ENCODE measurements at regions not wholly inside any gene's neighbourhood (a gene's known extent, or its start where the extent isn't known, plus 50 kb on each side); places are given as distances from the start of the nearest gene placed in this dataset.

- DNase-seq, result no peak
- CTCF ChIA-PET, result no interaction called here
- H3K4me1 Mint-ChIP-seq, result no peaks in the 10 kb centered on the region
- H3K36me3 Mint-ChIP-seq, result no peaks in the 10 kb centered on the region
- H3K27me3 Mint-ChIP-seq, result peaks cover 4% of the 10 kb centered on the region
- H3K4me3 Mint-ChIP-seq, result no peak overlapping the region
- no peak overlapping the region for H3K27ac Mint-ChIP-seq
- peaks cover 18% of the 10 kb centered on the region for H3K9me3 Mint-ChIP-seq
Observed at GRCh38 chr1:2874607-2875480, 73.4 kb upstream of the TTC34 start.

GRCh38 chr1:2875707-2876561, 74.4 kb upstream of the TTC34 start:
- CTCF ChIA-PET, result no interaction called here
- Mint-ChIP-seq H3K27me3 (peaks cover 4% of the 10 kb centered on the region), H3K4me3 (no peak overlapping the region), H3K4me1 (no peaks in the 10 kb centered on the region), H3K27ac (no peak overlapping the region), H3K36me3 (no peaks in the 10 kb centered on the region), H3K9me3 (peaks cover 14% of the 10 kb centered on the region)
- no peak for DNase-seq

GRCh38 chr1:2876846-2877245, 75.4 kb upstream of the TTC34 start:
- CTCF ChIA-PET, result no interaction called here
- Mint-ChIP-seq H3K36me3 (no peaks in the 10 kb centered on the region), H3K4me3 (no peak overlapping the region), H3K9me3 (peaks cover 8% of the 10 kb centered on the region), H3K4me1 (no peaks in the 10 kb centered on the region), H3K27ac (no peak overlapping the region), H3K27me3 (peaks cover 4% of the 10 kb centered on the region)
- no peak for DNase-seq

GRCh38 chr1:2877391-2877790, 75.9 kb upstream of the TTC34 start:
- no peak overlapping the region for H3K27ac Mint-ChIP-seq
- CTCF ChIA-PET, result no interaction called here
- H3K27me3 Mint-ChIP-seq, result peaks cover 4% of the 10 kb centered on the region
- DNase-seq, result no peak
- no peak overlapping the region for H3K4me3 Mint-ChIP-seq
- no peaks in the 10 kb centered on the region for H3K4me1 Mint-ChIP-seq
- peaks cover 5% of the 10 kb centered on the region for H3K9me3 Mint-ChIP-seq
- H3K36me3 Mint-ChIP-seq, result no peaks in the 10 kb centered on the region

GRCh38 chr1:2878591-2878990, 77.1 kb upstream of the TTC34 start:
- Mint-ChIP-seq H3K36me3 (no peaks in the 10 kb centered on the region), H3K4me3 (no peak overlapping the region), H3K27ac (no peak overlapping the region), H3K4me1 (no peaks in the 10 kb centered on the region), H3K9me3 (no peaks in the 10 kb centered on the region), H3K27me3 (no peaks in the 10 kb centered on the region)
- no peak for DNase-seq
- CTCF ChIA-PET, result no interaction called here

GRCh38 chr1:2879026-2879425, 77.5 kb upstream of the TTC34 start:
- Mint-ChIP-seq H3K4me3 (no peak overlapping the region), H3K36me3 (no peaks in the 10 kb centered on the region)
- CTCF ChIA-PET, result no interaction called here

GRCh38 chr1:2879591-2879990, 78.1 kb upstream of the TTC34 start:
- Mint-ChIP-seq H3K27me3 (no peaks in the 10 kb centered on the region), H3K36me3 (no peaks in the 10 kb centered on the region), H3K9me3 (no peaks in the 10 kb centered on the region), H3K4me3 (no peak overlapping the region), H3K27ac (no peak overlapping the region), H3K4me1 (no peaks in the 10 kb centered on the region)
- DNase-seq, result no peak
- CTCF ChIA-PET, result no interaction called here

More at GRCh38 chr1:2879026-2879425, 77.5 kb upstream of the TTC34 start:
- Mint-ChIP-seq H3K27ac (no peak overlapping the region), H3K4me1 (no peaks in the 10 kb centered on the region), H3K27me3 (no peaks in the 10 kb centered on the region), H3K9me3 (no peaks in the 10 kb centered on the region)
- DNase-seq, result no peak

- Mint-ChIP-seq H3K4me3 (no peak overlapping the region), H3K4me1 (no peaks in the 10 kb centered on the region), H3K9me3 (no peaks in the 10 kb centered on the region), H3K27me3 (no peaks in the 10 kb centered on the region), H3K27ac (no peak overlapping the region), H3K36me3 (no peaks in the 10 kb centered on the region)
- no peak for DNase-seq
- CTCF ChIA-PET, result no interaction called here
Observed at GRCh38 chr1:2880086-2880485, 78.6 kb upstream of the TTC34 start.

GRCh38 chr1:2880812-2881295, 79.4 kb upstream of the TTC34 start:
- CTCF ChIA-PET, result no interaction called here
- Mint-ChIP-seq H3K4me3 (no peak overlapping the region), H3K36me3 (no peaks in the 10 kb centered on the region), H3K9me3 (no peaks in the 10 kb centered on the region), H3K27me3 (no peaks in the 10 kb centered on the region), H3K27ac (no peak overlapping the region), H3K4me1 (no peaks in the 10 kb centered on the region)
- DNase-seq, result no peak

- no peaks in the 10 kb centered on the region for H3K9me3 Mint-ChIP-seq
- CTCF ChIA-PET, result no interaction called here
- H3K27me3 Mint-ChIP-seq, result no peaks in the 10 kb centered on the region
- no peaks in the 10 kb centered on the region for H3K4me1 Mint-ChIP-seq
- H3K4me3 Mint-ChIP-seq, result no peak overlapping the region
- DNase-seq, result no peak
- H3K27ac Mint-ChIP-seq, result no peak overlapping the region
- H3K36me3 Mint-ChIP-seq, result no peaks in the 10 kb centered on the region
Observed at GRCh38 chr1:2881556-2881955, 80.1 kb upstream of the TTC34 start.

- CTCF ChIA-PET, result no interaction called here
- DNase-seq, result no peak
- Mint-ChIP-seq H3K36me3 (no peaks in the 10 kb centered on the region), H3K9me3 (no peaks in the 10 kb centered on the region), H3K27me3 (peaks cover 9% of the 10 kb centered on the region), H3K4me1 (no peaks in the 10 kb centered on the region), H3K4me3 (no peak overlapping the region), H3K27ac (no peak overlapping the region)
Observed at GRCh38 chr1:2882966-2883696, 81.6 kb upstream of the TTC34 start.

GRCh38 chr1:2885001-2885400, 83.5 kb upstream of the TTC34 start:
- DNase-seq, result no peak
- H3K9me3 Mint-ChIP-seq, result no peaks in the 10 kb centered on the region
- H3K4me1 Mint-ChIP-seq, result peaks cover 4% of the 10 kb centered on the region
- H3K4me3 Mint-ChIP-seq, result no peak overlapping the region
- CTCF ChIA-PET, result no interaction called here
- H3K36me3 Mint-ChIP-seq, result no peaks in the 10 kb centered on the region
- no peak overlapping the region for H3K27ac Mint-ChIP-seq
- peaks cover 14% of the 10 kb centered on the region for H3K27me3 Mint-ChIP-seq

- CTCF ChIA-PET, result no interaction called here
- Mint-ChIP-seq H3K27me3 (peaks cover 14% of the 10 kb centered on the region), H3K4me1 (peaks cover 4% of the 10 kb centered on the region), H3K4me3 (no peak overlapping the region), H3K36me3 (no peaks in the 10 kb centered on the region), H3K27ac (peak overlapping the region; percentile 45), H3K9me3 (no peaks in the 10 kb centered on the region)
- no peak for DNase-seq
Observed at GRCh38 chr1:2886631-2887030, 85.1 kb upstream of the TTC34 start.

All from activated naive CD4-positive, alpha-beta T cell treated with anti-CD3 and anti-CD28 coated beads, Interleukin-2, amount 10 ng/mL, durations not matched to agents 7 days and 5 days (primary cell).